IMR-90 (cell line): ENCODE measurements at regions not wholly inside any gene's neighbourhood (a gene's known extent, or its start where the extent isn't known, plus 50 kb on each side); places are given as distances from the start of the nearest gene placed in this dataset.

ENCODE experiments used
- ATAC-seq: fragments of 200-7000 bp; cut with Tn5 transposase; 2 replicates; pipeline ENCODE4 v1.9.1; 2020; ENCODE audit warnings: low read depth, mild to moderate bottlenecking, moderate library complexity
- BruUV-seq: library from RNA; stranded (reverse); fragments of 400-500 nt; replicated peaks from 2 replicates; lab custom pipeline; 2021; lab: Mats Ljungman, UMichigan
- CTCF ChIA-PET: fragments of 300-600 bp; formaldehyde crosslinking; extraction: SDS; loops from one replicate; lab custom pipeline; 2021; ENCODE audit warnings: antibody characterized with exemption; lab: Yijun Ruan, JAX
- POLR2A ChIA-PET: fragments of 300-600 bp; sonication (Branson Sonifier 250); formaldehyde crosslinking; loops from one replicate; lab custom pipeline; 2022; ENCODE audit warnings: antibody characterized with exemption; ENCODE audit not compliant: unreplicated experiment; lab: Charles Lee
- DNase-seq: peaks from one replicate; pipeline ENCODE4 v3.0.0; 2013
- H2AFZ ChIP-seq: replicated peaks from 2 replicates; pipeline ENCODE3; 2013; ENCODE audit warnings: low read length, mild to moderate bottlenecking; ENCODE audit not compliant: poor library complexity
- H2AK5ac ChIP-seq: 2 replicates; pipeline ENCODE4 v1.6.1; 2013; ENCODE audit warnings: low read depth, low read length, inconsistent platforms
- H2AK9ac ChIP-seq: replicated peaks from 2 replicates; pipeline ENCODE3; 2013; ENCODE audit warnings: mild to moderate bottlenecking, low read depth, low read length, moderate library complexity; ENCODE audit not compliant: poor library complexity
- H2BK120ac ChIP-seq: 2 replicates; pipeline ENCODE4 v1.6.1; 2013; ENCODE audit warnings: low read depth, low read length, inconsistent platforms
- H2BK15ac ChIP-seq: 3 replicates; pipeline ENCODE4 v1.6.1; 2013; ENCODE audit warnings: low read depth, low read length, inconsistent platforms
- H2BK20ac ChIP-seq: 2 replicates; pipeline ENCODE4 v1.6.1; 2013; ENCODE audit warnings: low read depth, mild to moderate bottlenecking, inconsistent platforms, low read length, moderate library complexity
- H2BK5ac ChIP-seq: 2 replicates; pipeline ENCODE4 v1.6.1; 2013; ENCODE audit warnings: mild to moderate bottlenecking, low read depth, low read length, inconsistent platforms; ENCODE audit not compliant: poor library complexity, severe bottlenecking
- H3K14ac ChIP-seq: replicated peaks from 2 replicates; pipeline ENCODE4 v1.6.1; 2013; ENCODE audit warnings: low read depth, low read length, inconsistent platforms
- H3K18ac ChIP-seq: 2 replicates; pipeline ENCODE4 v1.6.1; 2013; ENCODE audit warnings: low read depth, low read length, control low read depth
- H3K23ac ChIP-seq: 2 replicates; pipeline ENCODE4 v1.6.1; 2013; ENCODE audit warnings: low read depth, low read length, inconsistent platforms
- H3K27ac ChIP-seq: 2 replicates; pipeline ENCODE4 v1.5.1; 2013; ENCODE audit warnings: mild to moderate bottlenecking, control low read depth, low read length; ENCODE audit not compliant: insufficient read depth
- H3K27me3 ChIP-seq: 2 replicates; pipeline ENCODE4 v1.6.1; 2013; ENCODE audit warnings: low read length; ENCODE audit not compliant: control insufficient read depth, insufficient read depth
- H3K36me3 ChIP-seq: 2 replicates; pipeline ENCODE4 v1.6.1; 2013; ENCODE audit warnings: low read length, mixed read lengths; ENCODE audit not compliant: control insufficient read depth, insufficient read depth
- H3K4ac ChIP-seq: 2 replicates; pipeline ENCODE4 v1.6.1; 2013; ENCODE audit warnings: low read depth, low read length, inconsistent platforms
- H3K4me1 ChIP-seq: 2 replicates; pipeline ENCODE4 v1.6.1; 2013; ENCODE audit warnings: low read length, mixed read lengths; ENCODE audit not compliant: control insufficient read depth, insufficient read depth
- H3K4me2 ChIP-seq: 2 replicates; pipeline ENCODE4 v1.6.1; 2013; ENCODE audit warnings: low read depth, mild to moderate bottlenecking, control low read depth, low read length, moderate library complexity
- H3K4me3 ChIP-seq: 2 replicates; pipeline ENCODE4 v1.5.1; 2013; ENCODE audit warnings: low read depth, mild to moderate bottlenecking, control low read depth, low read length, moderate library complexity; ENCODE audit not compliant: insufficient read depth
- H3K56ac ChIP-seq: 2 replicates; pipeline ENCODE4 v1.6.1; 2013; ENCODE audit warnings: low read length, inconsistent platforms; ENCODE audit not compliant: insufficient read depth; ENCODE audit errors: extremely low read depth
- H3K79me1 ChIP-seq, 2 experiments: 2 replicates each; pipeline ENCODE4 v1.6.1; 2013; ENCODE audit warnings: low read length in 2 of 2, inconsistent platforms in 1 of 2, low read depth in 1 of 2
- H3K9ac ChIP-seq: 2 replicates; pipeline ENCODE4 v1.6.1; 2013; ENCODE audit warnings: low read depth, low read length, control low read depth
- H3K9me1 ChIP-seq: 2 replicates; pipeline ENCODE4 v1.6.1; 2013; ENCODE audit warnings: low read length, inconsistent platforms; ENCODE audit not compliant: insufficient read depth
- H3K9me3 ChIP-seq: 2 replicates; pipeline ENCODE4 v1.6.1; 2013; ENCODE audit warnings: low read length; ENCODE audit not compliant: control insufficient read depth, insufficient read depth
- H4K20me1 ChIP-seq: 2 replicates; pipeline ENCODE4 v1.6.1; 2013; ENCODE audit warnings: low read length, inconsistent platforms; ENCODE audit not compliant: insufficient read depth
- H4K5ac ChIP-seq: 2 replicates; pipeline ENCODE4 v1.6.1; 2013; ENCODE audit warnings: mild to moderate bottlenecking, low read depth, low read length, control low read depth
- H4K8ac ChIP-seq, 2 experiments: 2 replicates each; pipeline ENCODE4 v1.6.1; 2013; ENCODE audit warnings: low read depth in 2 of 2, low read length in 2 of 2, control low read depth in 1 of 2, inconsistent platforms in 1 of 2
- H4K91ac ChIP-seq: 2 replicates; pipeline ENCODE4 v1.6.1; 2013; ENCODE audit warnings: low read depth, low read length, inconsistent platforms; ENCODE audit not compliant: insufficient read depth
- CEBPB ChIP-seq: IDR thresholded peaks from 2 replicates; pipeline ENCODE4 v1.6.1; 2012; ENCODE audit warnings: low read depth, low read length, improper control_type of control experiment
- CHD1 ChIP-seq: IDR thresholded peaks from 2 replicates; pipeline ENCODE4 v1.6.1; 2012; ENCODE audit warnings: low read depth, low read length, improper control_type of control experiment
- FOS ChIP-seq: fragments of 150-350 bp; IDR thresholded peaks from 2 replicates; pipeline ENCODE4 v1.6.1; 2016; ENCODE audit warnings: low read depth, low read length
- MAZ ChIP-seq: IDR thresholded peaks from 2 replicates; pipeline ENCODE4 v1.6.1; 2012; ENCODE audit warnings: low read depth, mild to moderate bottlenecking, low read length, improper control_type of control experiment, moderate library complexity, borderline replicate concordance
- MXI1 ChIP-seq: IDR thresholded peaks from 2 replicates; pipeline ENCODE4 v1.6.1; 2012; ENCODE audit warnings: low read depth, mild to moderate bottlenecking, low read length, moderate library complexity, borderline replicate concordance
- NFE2L2 ChIP-seq: fragments of 150-350 bp; IDR thresholded peaks from 2 replicates; pipeline ENCODE4 v1.6.1; 2016; ENCODE audit warnings: low read depth, mild to moderate bottlenecking, low read length
- POLR2A ChIP-seq: IDR thresholded peaks from 2 replicates; pipeline ENCODE4 v1.6.1; 2012; ENCODE audit warnings: mild to moderate bottlenecking, low read depth, low read length
- RAD21 ChIP-seq: IDR thresholded peaks from 2 replicates; pipeline ENCODE4 v1.6.1; 2012; ENCODE audit warnings: low read length, improper control_type of control experiment
- RCOR1 ChIP-seq: IDR thresholded peaks from 2 replicates; pipeline ENCODE4 v1.6.1; 2012; ENCODE audit warnings: mild to moderate bottlenecking, low read length, improper control_type of control experiment; ENCODE audit not compliant: insufficient replicate concordance
- RFX5 ChIP-seq: IDR thresholded peaks from 2 replicates; pipeline ENCODE4 v1.8.0; 2012; ENCODE audit warnings: low read depth, mild to moderate bottlenecking, low read length, moderate library complexity
- SMC3 ChIP-seq: fragments of 150-350 bp; IDR thresholded peaks from 2 replicates; pipeline ENCODE4 v1.6.1; 2016; ENCODE audit warnings: low read depth, mild to moderate bottlenecking, antibody characterized with exemption, low read length, moderate library complexity
- WGBS, 2 experiments: methylation state at CpG; one replicate each; pipeline versions ENCODE4 v1.1.5 to v1.1.7; 2013; ENCODE audit warnings: missing lambda C conversion rate in 2 of 2; ENCODE audit not compliant: insufficient read length in 1 of 2; ENCODE audit errors: extremely low coverage in 2 of 2; 5-methylcytosine and 5-hydroxymethylcytosine counted together
- dilution Hi-C: fragments of 300-500 bp; cut with HindIII; formaldehyde crosslinking; loops from one replicate; pipeline ENCODE4 v1.14.3; 2018; ENCODE audit warnings: low sequenced_read_pairs; ENCODE audit not compliant: unreplicated experiment
- in situ Hi-C: fragments of 300-500 bp; cut with MboI; formaldehyde crosslinking; loops from 3 replicates; pipeline ENCODE4 v1.14.3; 2019; ENCODE audit warnings: low sequenced_read_pairs, inconsistent platforms, mixed read lengths
- intact Hi-C: fragments of 100-400 bp; cut with micrococcal nuclease; formaldehyde crosslinking; loops from 2 replicates; pipeline ENCODE4 v1.10.0; 2022
- TF ChIP-seq, protein P1 (sequence below): conservative IDR thresholded peaks from 2 replicates; pipeline ENCODE4 v1.5.1; 2012; ENCODE audit warnings: mild to moderate bottlenecking, low read depth, low read length, improper control_type of control experiment
- TF ChIP-seq, protein P2 (sequence below): fragments of 150-350 bp; IDR thresholded peaks from 2 replicates; pipeline ENCODE4 v1.6.1; 2016; ENCODE audit warnings: low read depth, mild to moderate bottlenecking, low read length, moderate library complexity, borderline replicate concordance

DNA sequence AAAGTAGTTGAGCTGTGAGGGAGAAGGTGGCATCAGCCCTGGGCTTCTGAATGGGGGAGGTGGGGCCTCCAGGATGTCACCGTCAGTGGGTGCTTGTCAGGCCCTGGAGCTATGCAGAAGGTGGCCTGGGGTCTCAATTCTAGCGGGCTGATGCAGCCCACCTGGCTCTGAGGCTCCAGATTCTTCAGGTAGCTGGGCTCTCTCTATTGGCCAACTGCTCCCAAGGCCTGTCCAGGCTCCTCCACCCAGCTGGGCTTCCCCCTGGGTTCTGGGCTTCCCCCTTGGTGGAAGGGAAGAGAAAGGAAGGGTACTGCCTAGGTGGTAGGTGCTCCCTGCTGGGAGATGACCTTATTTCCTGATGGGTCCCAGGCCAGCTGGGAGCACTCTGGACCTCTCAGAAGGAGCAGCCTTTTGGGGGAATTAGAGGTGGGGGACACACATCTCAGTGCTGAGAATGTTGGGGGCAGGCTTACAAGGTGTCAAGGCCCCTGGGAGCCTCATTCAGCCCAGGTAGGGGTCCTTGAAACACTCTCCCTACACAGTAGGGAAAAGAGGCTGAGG is 1728.3 kb downstream of the TP53TG3F start:
- no peaks in the 10 kb centered on the region for H3K36me3 ChIP-seq

More for the DNA sequence above, 1728.3 kb downstream of the TP53TG3F start:
- ATAC-seq (no peak), DNase-seq (no peak)
- no peak overlapping the region for H4K8ac ChIP-seq
- H2AK5ac ChIP-seq: no peak overlapping the region
- H3K56ac ChIP-seq: no peak overlapping the region
- no peak overlapping the region for H3K4me3 ChIP-seq
- intact Hi-C loops (no loop called here), in situ Hi-C loops (no loop called here), dilution Hi-C loops (no loop called here)
- H3K18ac ChIP-seq: no peak overlapping the region
- H4K20me1 ChIP-seq: no peaks in the 10 kb centered on the region
- ChIA-PET POLR2A (no interaction called here), CTCF (no interaction called here)
- H3K4me2 ChIP-seq: no peak overlapping the region
- H3K23ac ChIP-seq: no peak overlapping the region
- no peak overlapping the region for H4K91ac ChIP-seq
- H3K27me3 ChIP-seq: no peaks in the 10 kb centered on the region
- H2BK120ac ChIP-seq: no peak overlapping the region
- no peak overlapping the region for H2BK15ac ChIP-seq
- H3K79me1 ChIP-seq: no peaks in the 10 kb centered on the region
- no peak overlapping the region for H3K4ac ChIP-seq
- H2BK20ac ChIP-seq: no peak overlapping the region
- no peak overlapping the region for H2AK9ac ChIP-seq
- WGBS, 2 experiments: no CpG with 5 or more reads among the region's 2 CpGs
- peaks cover 22% of the 10 kb centered on the region for H3K9me3 ChIP-seq
- H2BK5ac ChIP-seq: no peak overlapping the region
- H3K27ac ChIP-seq: no peak overlapping the region
- H3K9ac ChIP-seq: no peak overlapping the region
- H4K5ac ChIP-seq: no peak overlapping the region
- H2AFZ ChIP-seq: no peak overlapping the region
- H3K4me1 ChIP-seq: no peaks in the 10 kb centered on the region
- no peak overlapping the region for H3K14ac ChIP-seq
- H3K9me1 ChIP-seq: no peaks in the 10 kb centered on the region
- BruUV-seq: no TSS peak
- TF ChIP-seq FOS: no peak
- no peak for TF ChIP-seq RFX5
- no peak for TF ChIP-seq SMC3
- no peak for TF ChIP-seq RAD21
- no peak for TF ChIP-seq RCOR1
- no peak for TF ChIP-seq MAZ
- TF ChIP-seq POLR2A: no peak
- TF ChIP-seq, protein P1, sequence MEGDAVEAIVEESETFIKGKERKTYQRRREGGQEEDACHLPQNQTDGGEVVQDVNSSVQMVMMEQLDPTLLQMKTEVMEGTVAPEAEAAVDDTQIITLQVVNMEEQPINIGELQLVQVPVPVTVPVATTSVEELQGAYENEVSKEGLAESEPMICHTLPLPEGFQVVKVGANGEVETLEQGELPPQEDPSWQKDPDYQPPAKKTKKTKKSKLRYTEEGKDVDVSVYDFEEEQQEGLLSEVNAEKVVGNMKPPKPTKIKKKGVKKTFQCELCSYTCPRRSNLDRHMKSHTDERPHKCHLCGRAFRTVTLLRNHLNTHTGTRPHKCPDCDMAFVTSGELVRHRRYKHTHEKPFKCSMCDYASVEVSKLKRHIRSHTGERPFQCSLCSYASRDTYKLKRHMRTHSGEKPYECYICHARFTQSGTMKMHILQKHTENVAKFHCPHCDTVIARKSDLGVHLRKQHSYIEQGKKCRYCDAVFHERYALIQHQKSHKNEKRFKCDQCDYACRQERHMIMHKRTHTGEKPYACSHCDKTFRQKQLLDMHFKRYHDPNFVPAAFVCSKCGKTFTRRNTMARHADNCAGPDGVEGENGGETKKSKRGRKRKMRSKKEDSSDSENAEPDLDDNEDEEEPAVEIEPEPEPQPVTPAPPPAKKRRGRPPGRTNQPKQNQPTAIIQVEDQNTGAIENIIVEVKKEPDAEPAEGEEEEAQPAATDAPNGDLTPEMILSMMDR: no peak
- no peak for TF ChIP-seq NFE2L2
- TF ChIP-seq, protein P2, sequence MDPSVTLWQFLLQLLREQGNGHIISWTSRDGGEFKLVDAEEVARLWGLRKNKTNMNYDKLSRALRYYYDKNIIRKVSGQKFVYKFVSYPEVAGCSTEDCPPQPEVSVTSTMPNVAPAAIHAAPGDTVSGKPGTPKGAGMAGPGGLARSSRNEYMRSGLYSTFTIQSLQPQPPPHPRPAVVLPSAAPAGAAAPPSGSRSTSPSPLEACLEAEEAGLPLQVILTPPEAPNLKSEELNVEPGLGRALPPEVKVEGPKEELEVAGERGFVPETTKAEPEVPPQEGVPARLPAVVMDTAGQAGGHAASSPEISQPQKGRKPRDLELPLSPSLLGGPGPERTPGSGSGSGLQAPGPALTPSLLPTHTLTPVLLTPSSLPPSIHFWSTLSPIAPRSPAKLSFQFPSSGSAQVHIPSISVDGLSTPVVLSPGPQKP: no peak
- TF ChIP-seq MXI1: no peak
- no peak for TF ChIP-seq CHD1
- TF ChIP-seq CEBPB: no peak
